ENCODE measurements at regions not wholly inside any gene's neighbourhood (a gene's known extent, or its start where the extent isn't known, plus 50 kb on each side); places are given as distances from the start of the nearest gene placed in this dataset.
"Not testable (repeated sequence)": the region's sequence is repeated elsewhere in the genome, so short reads cannot be mapped to it uniquely, and the experiment has no call there.

DNA sequence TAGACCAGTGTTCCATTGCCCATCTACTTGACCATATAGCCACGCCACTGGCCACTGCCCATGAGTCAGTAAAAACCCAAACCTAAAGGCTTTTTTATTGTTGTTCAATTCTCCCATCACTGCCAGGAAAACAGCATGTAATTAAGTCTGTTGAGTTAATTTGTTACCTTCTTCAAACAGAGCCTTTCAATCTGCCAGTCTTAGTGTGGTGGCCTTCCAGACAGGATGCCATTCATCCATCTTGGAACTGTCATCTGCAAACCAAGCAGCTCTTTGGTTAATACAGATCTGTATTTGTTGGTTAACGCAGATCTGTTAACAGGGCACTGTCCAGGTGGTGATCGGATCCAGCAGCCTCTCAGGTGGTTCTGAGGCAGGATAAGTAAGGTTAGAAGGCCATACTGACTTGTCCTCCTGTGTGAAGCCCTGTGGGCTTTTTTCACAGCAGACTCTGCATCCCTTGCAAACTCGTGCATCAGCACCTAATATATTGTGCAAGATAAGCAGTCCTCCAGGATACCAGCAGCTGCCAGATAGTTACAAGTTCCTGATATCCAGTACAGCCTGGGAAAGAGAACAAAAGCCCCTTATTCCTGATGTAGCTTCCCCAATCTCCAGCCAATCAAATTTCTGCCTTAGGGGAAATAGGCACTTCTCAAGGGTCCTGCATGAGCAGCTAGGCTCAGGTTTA, 59.1 kb upstream of the DHRS4 start:
- no peaks in the 10 kb centered on the region for H3K27me3 Mint-ChIP-seq
- no peak for DNase-seq
- no peak overlapping the region for H3K27ac Mint-ChIP-seq
- H3K36me3 Mint-ChIP-seq (ENCODE audit: low read depth), result no peaks in the 10 kb centered on the region
- CTCF ChIA-PET, result interaction anchor here (2.0 kb wide), 1 partner anchor 10 kb away, joined by 4 read pairs; no protein-coding TSS in a partner anchor
- intact Hi-C loops (cut with micrococcal nuclease), result no loop called here
- TF ChIP-seq, protein P1, sequence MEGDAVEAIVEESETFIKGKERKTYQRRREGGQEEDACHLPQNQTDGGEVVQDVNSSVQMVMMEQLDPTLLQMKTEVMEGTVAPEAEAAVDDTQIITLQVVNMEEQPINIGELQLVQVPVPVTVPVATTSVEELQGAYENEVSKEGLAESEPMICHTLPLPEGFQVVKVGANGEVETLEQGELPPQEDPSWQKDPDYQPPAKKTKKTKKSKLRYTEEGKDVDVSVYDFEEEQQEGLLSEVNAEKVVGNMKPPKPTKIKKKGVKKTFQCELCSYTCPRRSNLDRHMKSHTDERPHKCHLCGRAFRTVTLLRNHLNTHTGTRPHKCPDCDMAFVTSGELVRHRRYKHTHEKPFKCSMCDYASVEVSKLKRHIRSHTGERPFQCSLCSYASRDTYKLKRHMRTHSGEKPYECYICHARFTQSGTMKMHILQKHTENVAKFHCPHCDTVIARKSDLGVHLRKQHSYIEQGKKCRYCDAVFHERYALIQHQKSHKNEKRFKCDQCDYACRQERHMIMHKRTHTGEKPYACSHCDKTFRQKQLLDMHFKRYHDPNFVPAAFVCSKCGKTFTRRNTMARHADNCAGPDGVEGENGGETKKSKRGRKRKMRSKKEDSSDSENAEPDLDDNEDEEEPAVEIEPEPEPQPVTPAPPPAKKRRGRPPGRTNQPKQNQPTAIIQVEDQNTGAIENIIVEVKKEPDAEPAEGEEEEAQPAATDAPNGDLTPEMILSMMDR (IDR thresholded peaks at IDR 0.05), result no peak
- no peaks in the 10 kb centered on the region for H3K9me3 Mint-ChIP-seq
- no peaks in the 10 kb centered on the region for H3K4me1 Mint-ChIP-seq (ENCODE audit: low read depth)
- no peak for ATAC-seq
- POLR2A ChIA-PET, result interaction anchor here (1.3 kb wide), 1 partner anchor 8 kb away, joined by 4 read pairs; no protein-coding TSS in a partner anchor
- H3K4me3 Mint-ChIP-seq, result no peak overlapping the region

DNA sequence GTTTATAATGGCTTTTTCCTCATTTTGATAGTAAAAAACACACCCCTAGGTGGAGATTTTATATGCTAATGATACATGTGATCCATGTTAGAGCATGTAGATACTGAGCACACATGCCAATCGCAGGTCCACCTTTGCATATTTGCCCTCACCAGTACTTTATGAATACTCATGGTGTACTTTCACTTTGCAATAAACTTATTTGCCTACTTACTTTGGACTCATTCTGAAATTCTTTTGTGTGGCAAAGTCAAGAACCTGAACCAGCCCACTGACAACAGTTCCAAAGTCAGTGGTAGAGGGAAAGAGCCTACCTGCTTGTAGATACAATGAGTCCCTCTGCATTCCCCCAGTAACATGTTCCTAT, 58.5 kb upstream of the DHRS4 start:
- POLR2A ChIA-PET, result interaction anchor here (1.3 kb wide), 1 partner anchor 9 kb away, joined by 4 read pairs; no protein-coding TSS in a partner anchor
- intact Hi-C loops (cut with micrococcal nuclease), result no loop called here

DNA sequence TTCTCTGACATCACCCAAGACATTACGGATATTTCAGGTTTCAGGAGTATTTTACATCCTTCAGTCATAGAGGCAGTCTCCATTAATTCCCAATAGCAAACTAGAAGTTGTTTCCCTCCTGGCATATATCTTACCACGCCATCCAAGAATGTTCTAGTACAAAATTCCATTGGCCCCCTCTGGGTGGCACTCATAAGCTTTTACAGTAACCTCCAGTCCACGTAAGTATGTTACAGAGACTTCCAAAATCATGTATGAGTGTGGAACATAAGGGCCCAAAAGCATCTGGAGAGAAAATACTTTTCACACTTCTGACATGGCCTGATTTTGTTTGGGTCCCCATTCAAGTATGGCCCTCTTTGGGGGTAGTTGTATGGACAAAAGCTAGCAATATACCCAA, 58.1 kb upstream of the DHRS4 start:
- peaks cover 6% of the 10 kb centered on the region for H3K27me3 Mint-ChIP-seq
- ChIA-PET CTCF (interaction anchor here (1.5 kb wide), 1 partner anchor 12 kb away, joined by 3 read pairs; no protein-coding TSS in a partner anchor), POLR2A (interaction anchor here (1.3 kb wide), 1 partner anchor 9 kb away, joined by 4 read pairs; no protein-coding TSS in a partner anchor)
- no peak for ATAC-seq
- H3K9me3 Mint-ChIP-seq, result no peaks in the 10 kb centered on the region
- no peak overlapping the region for H3K4me3 Mint-ChIP-seq
- TF ChIP-seq, protein P1 (IDR thresholded peaks at IDR 0.05), result no peak
- no peaks in the 10 kb centered on the region for H3K4me1 Mint-ChIP-seq (ENCODE audit: low read depth)
- H3K27ac Mint-ChIP-seq, result no peak overlapping the region
- no peaks in the 10 kb centered on the region for H3K36me3 Mint-ChIP-seq (ENCODE audit: low read depth)
- intact Hi-C loops (cut with micrococcal nuclease), result no loop called here
- DNase-seq, result no peak

More for the DNA sequence above, 58.5 kb upstream of the DHRS4 start:
- Mint-ChIP-seq H3K27ac (no peak overlapping the region), H3K9me3 (no peaks in the 10 kb centered on the region), H3K4me3 (no peak overlapping the region), H3K27me3 (peaks cover 3% of the 10 kb centered on the region), H3K36me3 (ENCODE audit: low read depth) (no peaks in the 10 kb centered on the region), H3K4me1 (ENCODE audit: low read depth) (no peaks in the 10 kb centered on the region)
- TF ChIP-seq, protein P1 (IDR thresholded peaks at IDR 0.05), result no peak
- no peak for DNase-seq
- CTCF ChIA-PET, result no interaction called here
- ATAC-seq, result no peak

DNA sequence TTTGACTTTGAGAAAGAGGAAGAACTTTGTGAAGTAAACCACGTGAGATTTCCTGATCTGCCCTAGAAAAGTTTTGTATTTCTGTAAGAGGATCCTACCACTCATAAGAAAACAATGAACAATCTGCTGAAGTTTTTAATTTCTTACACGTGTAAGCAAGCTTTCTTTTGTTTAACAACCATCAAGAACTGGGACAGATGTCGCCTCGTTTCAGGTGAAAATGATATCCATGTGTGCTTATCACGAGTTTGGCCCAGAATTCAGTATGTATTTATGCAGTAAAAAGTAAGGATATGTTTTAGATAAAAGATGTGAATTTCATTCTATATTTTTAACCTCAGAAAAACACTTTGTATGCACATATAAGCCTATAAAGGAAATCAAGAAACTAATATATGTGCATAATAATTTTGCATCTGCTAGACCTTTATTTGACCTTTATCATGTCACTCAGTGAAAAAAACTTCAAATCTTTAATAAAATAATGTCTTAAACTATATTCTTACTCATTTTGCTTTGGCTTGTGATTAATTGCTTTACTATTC, 56.9 kb upstream of the DHRS4 start:
- no peaks in the 10 kb centered on the region for H3K4me1 Mint-ChIP-seq (ENCODE audit: low read depth)
- peaks cover 11% of the 10 kb centered on the region for H3K27me3 Mint-ChIP-seq
- intact Hi-C loops (cut with micrococcal nuclease), result no loop called here
- DNase-seq, result no peak
- H3K27ac Mint-ChIP-seq, result no peak overlapping the region
- H3K4me3 Mint-ChIP-seq, result no peak overlapping the region
- ChIA-PET CTCF (interaction anchor here (1.1 to 1.5 kb wide), 3 partner anchors 13 to 264 kb away, joined by 3 to 5 read pairs (median 4); no protein-coding TSS in a partner anchor), POLR2A (no interaction called here)
- no peaks in the 10 kb centered on the region for H3K9me3 Mint-ChIP-seq
- ATAC-seq, result no peak
- no peaks in the 10 kb centered on the region for H3K36me3 Mint-ChIP-seq (ENCODE audit: low read depth)
- TF ChIP-seq, protein P1 (IDR thresholded peaks at IDR 0.05), result no peak

DNA sequence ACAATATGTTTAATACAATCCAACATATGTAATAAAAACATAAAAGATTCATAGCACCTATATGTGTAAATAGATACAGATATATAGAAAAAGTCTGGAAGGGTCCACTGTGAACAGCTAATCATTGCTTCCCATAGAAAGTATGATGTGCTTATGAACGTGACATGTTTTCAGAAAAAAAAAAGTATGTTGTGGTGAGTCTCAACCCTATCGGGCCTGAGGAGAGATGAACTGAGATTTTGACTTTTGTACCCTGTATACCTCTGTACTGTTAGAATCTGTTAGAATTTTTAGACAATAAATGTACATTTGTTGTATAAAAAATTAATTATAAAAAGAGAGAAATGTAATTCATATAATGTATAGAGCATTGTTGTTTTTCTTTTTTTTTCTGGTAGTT, 56.3 kb upstream of the DHRS4 start:
- CTCF ChIA-PET, result interaction anchor here (1.1 to 1.5 kb wide), 2 partner anchors 14 to 265 kb away, joined by 4 to 5 read pairs; no protein-coding TSS in a partner anchor

DNA sequence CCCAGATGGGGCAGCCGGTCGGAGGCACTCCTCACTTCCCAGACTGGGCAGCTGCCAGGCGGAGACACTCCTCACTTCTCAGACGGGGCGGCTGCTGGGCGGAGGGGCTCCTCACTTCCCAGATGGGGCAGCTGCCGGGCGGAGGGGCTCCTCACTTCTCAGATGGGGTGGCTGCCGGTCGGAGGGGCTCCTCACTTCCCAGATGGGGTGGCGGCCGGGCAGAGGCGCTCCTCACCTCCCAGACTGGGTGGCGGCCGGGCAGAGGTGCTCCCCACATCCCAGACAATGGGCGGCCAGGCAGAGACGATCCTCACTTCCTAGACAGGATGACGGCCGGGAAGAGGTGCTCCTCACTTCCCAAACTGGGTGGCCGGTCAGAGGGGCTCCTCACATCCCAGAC, 55.2 kb upstream of the DHRS4 start:
- CTCF ChIA-PET; ATAC-seq; H3K9me3 Mint-ChIP-seq; H3K36me3 Mint-ChIP-seq (ENCODE audit: low read depth); H3K4me3 Mint-ChIP-seq; POLR2A ChIA-PET; H3K27ac Mint-ChIP-seq; intact Hi-C loops (cut with micrococcal nuclease); DNase-seq; H3K4me1 Mint-ChIP-seq (ENCODE audit: low read depth): not testable (repeated sequence)
- H3K27me3 Mint-ChIP-seq, result peaks cover 15% of the 10 kb centered on the region

More for the DNA sequence above, 56.3 kb upstream of the DHRS4 start:
- H3K36me3 Mint-ChIP-seq (ENCODE audit: low read depth); H3K4me3 Mint-ChIP-seq; H3K9me3 Mint-ChIP-seq; ATAC-seq; intact Hi-C loops (cut with micrococcal nuclease); POLR2A ChIA-PET; H3K4me1 Mint-ChIP-seq (ENCODE audit: low read depth); H3K27ac Mint-ChIP-seq; DNase-seq: not testable (repeated sequence)
- H3K27me3 Mint-ChIP-seq, result peaks cover 11% of the 10 kb centered on the region

Measured in activated CD8-positive, alpha-beta T cell treated with anti-CD3 and anti-CD28 coated beads for 36 hours (primary cell).